WTC11 (cell line): ENCODE measurements at regions not wholly inside any gene's neighbourhood (a gene's known extent, or its start where the extent isn't known, plus 50 kb on each side); places are given as distances from the start of the nearest gene placed in this dataset.

Experiments used
- CBFB ChIP-seq: sonication (generic); formaldehyde crosslinking; IDR thresholded peaks from 2 replicates; pipeline ENCODE4 v1.8.1; 2022; ENCODE audit warnings: mild to moderate bottlenecking, low read depth, missing genetic modification reagents
- EMX1 ChIP-seq: fragments of 250-450 bp; sonication (Bioruptor Pico); IDR thresholded peaks from 2 replicates; pipeline ENCODE4 v1.8.0; 2021; ENCODE audit warnings: mild to moderate bottlenecking
- GABPB1 ChIP-seq: sonication (generic); formaldehyde crosslinking; IDR thresholded peaks from 2 replicates; pipeline ENCODE4 v1.8.1; 2023; ENCODE audit warnings: mild to moderate bottlenecking, missing genetic modification reagents
- IRF2 ChIP-seq: sonication (generic); formaldehyde crosslinking; IDR thresholded peaks from 2 replicates; pipeline ENCODE4 v1.8.0; 2022; ENCODE audit warnings: low read depth, missing genetic modification reagents, borderline replicate concordance
- JUN ChIP-seq: sonication (generic); formaldehyde crosslinking; IDR thresholded peaks from 2 replicates; pipeline ENCODE4 v1.8.0; 2023; ENCODE audit warnings: mild to moderate bottlenecking, missing genetic modification reagents
- NFYB ChIP-seq: sonication (generic); formaldehyde crosslinking; conservative IDR thresholded peaks from 2 replicates; pipeline ENCODE4 v1.8.0; 2022; ENCODE audit warnings: low read depth, missing genetic modification reagents
- NR2C2 ChIP-seq: sonication (generic); formaldehyde crosslinking; IDR thresholded peaks from 2 replicates; pipeline ENCODE4 v1.8.0; 2022; ENCODE audit warnings: mild to moderate bottlenecking, missing genetic modification reagents
- ZBTB21 ChIP-seq: sonication (generic); formaldehyde crosslinking; IDR thresholded peaks from 2 replicates; pipeline ENCODE4 v1.8.1; 2023; ENCODE audit warnings: mild to moderate bottlenecking, missing genetic modification reagents, borderline replicate concordance
- TF ChIP-seq, protein P1 (sequence below): fragments of 200-600 bp; IDR thresholded peaks from 2 replicates; pipeline ENCODE4 v1.8.0; 2022; ENCODE audit warnings: antibody characterized with exemption
- TF ChIP-seq, protein P2 (sequence below): sonication (generic); formaldehyde crosslinking; IDR thresholded peaks from 2 replicates; pipeline ENCODE4 v1.8.1; 2022; ENCODE audit warnings: low read depth, missing genetic modification reagents, borderline replicate concordance
- TF ChIP-seq, protein P3 (sequence below): sonication (generic); formaldehyde crosslinking; IDR thresholded peaks from 2 replicates; pipeline ENCODE4 v1.8.1; 2023; ENCODE audit warnings: mild to moderate bottlenecking, missing genetic modification reagents
- TF ChIP-seq, protein P4 (sequence below): sonication (generic); formaldehyde crosslinking; IDR thresholded peaks from 2 replicates; pipeline ENCODE4 v1.8.1; 2022; ENCODE audit warnings: mild to moderate bottlenecking, missing genetic modification reagents, moderate library complexity, borderline replicate concordance
- TF ChIP-seq, protein P5 (sequence below): sonication (generic); formaldehyde crosslinking; IDR thresholded peaks from 2 replicates; pipeline ENCODE4 v1.8.0; 2022; ENCODE audit warnings: mild to moderate bottlenecking, missing genetic modification reagents

DNA sequence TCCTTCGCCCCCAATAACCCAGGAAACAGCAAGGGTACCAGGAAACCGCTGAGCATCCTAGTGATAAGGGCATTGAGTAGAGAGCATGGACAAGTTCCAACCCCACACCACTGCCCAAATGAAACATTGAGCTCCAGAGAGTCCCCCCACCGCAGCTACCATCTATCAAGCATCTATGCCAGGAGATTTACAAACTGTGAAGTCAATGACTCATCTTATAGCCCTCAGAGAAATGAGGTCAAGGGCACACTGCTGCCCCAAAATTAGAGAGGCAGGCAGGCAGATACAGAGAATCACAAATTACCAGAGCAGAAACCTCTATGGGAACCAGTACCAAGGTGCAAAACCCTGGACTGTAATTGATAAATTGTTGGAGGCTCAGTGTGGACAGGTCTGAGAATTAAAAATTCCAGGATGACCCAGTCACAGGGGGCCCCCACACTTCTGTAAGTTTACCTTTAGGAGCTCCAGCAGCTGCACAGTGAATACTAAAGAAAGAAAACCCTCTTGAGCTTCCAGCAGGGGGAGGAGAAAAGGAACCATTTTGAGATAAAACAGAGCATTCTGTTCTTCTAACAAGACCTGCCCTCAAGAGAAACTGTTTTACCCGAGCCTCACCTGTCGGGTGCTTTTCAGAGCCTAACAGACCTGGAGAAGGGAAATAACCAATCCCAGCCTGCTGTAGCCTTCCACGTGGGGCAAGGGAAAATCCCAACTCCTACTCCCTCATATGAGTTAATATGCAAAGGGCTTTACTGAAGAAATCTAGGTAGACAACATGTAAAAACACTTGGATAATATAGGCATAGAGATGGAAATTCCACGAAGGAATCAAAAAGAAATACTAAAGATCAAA lies 118.0 kb upstream of the ARID1B start:
- TF ChIP-seq, protein P1, sequence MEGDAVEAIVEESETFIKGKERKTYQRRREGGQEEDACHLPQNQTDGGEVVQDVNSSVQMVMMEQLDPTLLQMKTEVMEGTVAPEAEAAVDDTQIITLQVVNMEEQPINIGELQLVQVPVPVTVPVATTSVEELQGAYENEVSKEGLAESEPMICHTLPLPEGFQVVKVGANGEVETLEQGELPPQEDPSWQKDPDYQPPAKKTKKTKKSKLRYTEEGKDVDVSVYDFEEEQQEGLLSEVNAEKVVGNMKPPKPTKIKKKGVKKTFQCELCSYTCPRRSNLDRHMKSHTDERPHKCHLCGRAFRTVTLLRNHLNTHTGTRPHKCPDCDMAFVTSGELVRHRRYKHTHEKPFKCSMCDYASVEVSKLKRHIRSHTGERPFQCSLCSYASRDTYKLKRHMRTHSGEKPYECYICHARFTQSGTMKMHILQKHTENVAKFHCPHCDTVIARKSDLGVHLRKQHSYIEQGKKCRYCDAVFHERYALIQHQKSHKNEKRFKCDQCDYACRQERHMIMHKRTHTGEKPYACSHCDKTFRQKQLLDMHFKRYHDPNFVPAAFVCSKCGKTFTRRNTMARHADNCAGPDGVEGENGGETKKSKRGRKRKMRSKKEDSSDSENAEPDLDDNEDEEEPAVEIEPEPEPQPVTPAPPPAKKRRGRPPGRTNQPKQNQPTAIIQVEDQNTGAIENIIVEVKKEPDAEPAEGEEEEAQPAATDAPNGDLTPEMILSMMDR: no peak
- no peak for TF ChIP-seq IRF2 (CRISPR knock-in tag)
- no peak for TF ChIP-seq NR2C2 (CRISPR knock-in tag)
- TF ChIP-seq, protein P2, sequence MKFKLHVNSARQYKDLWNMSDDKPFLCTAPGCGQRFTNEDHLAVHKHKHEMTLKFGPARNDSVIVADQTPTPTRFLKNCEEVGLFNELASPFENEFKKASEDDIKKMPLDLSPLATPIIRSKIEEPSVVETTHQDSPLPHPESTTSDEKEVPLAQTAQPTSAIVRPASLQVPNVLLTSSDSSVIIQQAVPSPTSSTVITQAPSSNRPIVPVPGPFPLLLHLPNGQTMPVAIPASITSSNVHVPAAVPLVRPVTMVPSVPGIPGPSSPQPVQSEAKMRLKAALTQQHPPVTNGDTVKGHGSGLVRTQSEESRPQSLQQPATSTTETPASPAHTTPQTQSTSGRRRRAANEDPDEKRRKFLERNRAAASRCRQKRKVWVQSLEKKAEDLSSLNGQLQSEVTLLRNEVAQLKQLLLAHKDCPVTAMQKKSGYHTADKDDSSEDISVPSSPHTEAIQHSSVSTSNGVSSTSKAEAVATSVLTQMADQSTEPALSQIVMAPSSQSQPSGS (CRISPR knock-in tag): no peak
- TF ChIP-seq EMX1 (CRISPR knock-in tag): no peak
- no peak for TF ChIP-seq CBFB (CRISPR knock-in tag)
- TF ChIP-seq, protein P3, sequence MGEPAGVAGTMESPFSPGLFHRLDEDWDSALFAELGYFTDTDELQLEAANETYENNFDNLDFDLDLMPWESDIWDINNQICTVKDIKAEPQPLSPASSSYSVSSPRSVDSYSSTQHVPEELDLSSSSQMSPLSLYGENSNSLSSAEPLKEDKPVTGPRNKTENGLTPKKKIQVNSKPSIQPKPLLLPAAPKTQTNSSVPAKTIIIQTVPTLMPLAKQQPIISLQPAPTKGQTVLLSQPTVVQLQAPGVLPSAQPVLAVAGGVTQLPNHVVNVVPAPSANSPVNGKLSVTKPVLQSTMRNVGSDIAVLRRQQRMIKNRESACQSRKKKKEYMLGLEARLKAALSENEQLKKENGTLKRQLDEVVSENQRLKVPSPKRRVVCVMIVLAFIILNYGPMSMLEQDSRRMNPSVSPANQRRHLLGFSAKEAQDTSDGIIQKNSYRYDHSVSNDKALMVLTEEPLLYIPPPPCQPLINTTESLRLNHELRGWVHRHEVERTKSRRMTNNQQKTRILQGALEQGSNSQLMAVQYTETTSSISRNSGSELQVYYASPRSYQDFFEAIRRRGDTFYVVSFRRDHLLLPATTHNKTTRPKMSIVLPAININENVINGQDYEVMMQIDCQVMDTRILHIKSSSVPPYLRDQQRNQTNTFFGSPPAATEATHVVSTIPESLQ (CRISPR knock-in tag): no peak
- TF ChIP-seq, protein P4, sequence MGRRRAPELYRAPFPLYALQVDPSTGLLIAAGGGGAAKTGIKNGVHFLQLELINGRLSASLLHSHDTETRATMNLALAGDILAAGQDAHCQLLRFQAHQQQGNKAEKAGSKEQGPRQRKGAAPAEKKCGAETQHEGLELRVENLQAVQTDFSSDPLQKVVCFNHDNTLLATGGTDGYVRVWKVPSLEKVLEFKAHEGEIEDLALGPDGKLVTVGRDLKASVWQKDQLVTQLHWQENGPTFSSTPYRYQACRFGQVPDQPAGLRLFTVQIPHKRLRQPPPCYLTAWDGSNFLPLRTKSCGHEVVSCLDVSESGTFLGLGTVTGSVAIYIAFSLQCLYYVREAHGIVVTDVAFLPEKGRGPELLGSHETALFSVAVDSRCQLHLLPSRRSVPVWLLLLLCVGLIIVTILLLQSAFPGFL: no peak
- TF ChIP-seq GABPB1 (CRISPR knock-in tag): no peak
- no peak for TF ChIP-seq JUN (CRISPR knock-in tag)
- no peak for TF ChIP-seq NFYB (CRISPR knock-in tag)
- TF ChIP-seq, protein P5, sequence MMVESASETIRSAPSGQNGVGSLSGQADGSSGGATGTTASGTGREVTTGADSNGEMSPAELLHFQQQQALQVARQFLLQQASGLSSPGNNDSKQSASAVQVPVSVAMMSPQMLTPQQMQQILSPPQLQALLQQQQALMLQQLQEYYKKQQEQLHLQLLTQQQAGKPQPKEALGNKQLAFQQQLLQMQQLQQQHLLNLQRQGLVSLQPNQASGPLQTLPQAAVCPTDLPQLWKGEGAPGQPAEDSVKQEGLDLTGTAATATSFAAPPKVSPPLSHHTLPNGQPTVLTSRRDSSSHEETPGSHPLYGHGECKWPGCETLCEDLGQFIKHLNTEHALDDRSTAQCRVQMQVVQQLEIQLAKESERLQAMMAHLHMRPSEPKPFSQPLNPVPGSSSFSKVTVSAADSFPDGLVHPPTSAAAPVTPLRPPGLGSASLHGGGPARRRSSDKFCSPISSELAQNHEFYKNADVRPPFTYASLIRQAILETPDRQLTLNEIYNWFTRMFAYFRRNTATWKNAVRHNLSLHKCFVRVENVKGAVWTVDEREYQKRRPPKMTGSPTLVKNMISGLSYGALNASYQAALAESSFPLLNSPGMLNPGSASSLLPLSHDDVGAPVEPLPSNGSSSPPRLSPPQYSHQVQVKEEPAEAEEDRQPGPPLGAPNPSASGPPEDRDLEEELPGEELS (CRISPR knock-in tag): no peak
- TF ChIP-seq ZBTB21 (CRISPR knock-in tag): no peak
